Progenitor cell of endocrine pancreas (in vitro differentiated cells): ENCODE measurements at regions not wholly inside any gene's neighbourhood (a gene's known extent, or its start where the extent isn't known, plus 50 kb on each side); places are given as distances from the start of the nearest gene placed in this dataset.
"Not testable (repeated sequence)": the region's sequence is repeated elsewhere in the genome, so short reads cannot be mapped to it uniquely, and the experiment has no call there.

Source experiments
- DNase-seq: peaks from one replicate; pipeline ENCODE4 v3.0.0; 2021; ENCODE audit warnings: low spot score; ENCODE audit not compliant: unreplicated experiment
- H3K27ac Mint-ChIP-seq: 2 replicates; pipeline ENCODE4 v1.8.0; 2021; ENCODE audit warnings: mild to moderate bottlenecking, moderate library complexity, mixed read lengths
- H3K27me3 Mint-ChIP-seq: 2 replicates; pipeline ENCODE4 v1.8.0; 2021; ENCODE audit warnings: mixed read lengths
- H3K36me3 Mint-ChIP-seq: 2 replicates; pipeline ENCODE4 v1.8.0; 2022; ENCODE audit warnings: mixed read lengths; ENCODE audit not compliant: insufficient read depth
- H3K4me1 Mint-ChIP-seq: 2 replicates; pipeline ENCODE4 v1.8.0; 2021; ENCODE audit warnings: low read depth, mixed read lengths
- H3K4me3 Mint-ChIP-seq: 2 replicates; pipeline ENCODE4 v1.8.0; 2021; ENCODE audit warnings: low read depth, mild to moderate bottlenecking, moderate library complexity, mixed read lengths
- H3K9me3 Mint-ChIP-seq: 2 replicates; pipeline ENCODE4 v1.8.0; 2021; ENCODE audit warnings: low read depth, mixed read lengths
- TF ChIP-seq, protein P1 (sequence below): fragments of 200-600 bp; sonication (generic); IDR thresholded peaks from one replicate; pipeline ENCODE4 v1.5.0; 2021; ENCODE audit warnings: antibody characterized with exemption, mild to moderate bottlenecking; ENCODE audit not compliant: unreplicated experiment

DNA sequence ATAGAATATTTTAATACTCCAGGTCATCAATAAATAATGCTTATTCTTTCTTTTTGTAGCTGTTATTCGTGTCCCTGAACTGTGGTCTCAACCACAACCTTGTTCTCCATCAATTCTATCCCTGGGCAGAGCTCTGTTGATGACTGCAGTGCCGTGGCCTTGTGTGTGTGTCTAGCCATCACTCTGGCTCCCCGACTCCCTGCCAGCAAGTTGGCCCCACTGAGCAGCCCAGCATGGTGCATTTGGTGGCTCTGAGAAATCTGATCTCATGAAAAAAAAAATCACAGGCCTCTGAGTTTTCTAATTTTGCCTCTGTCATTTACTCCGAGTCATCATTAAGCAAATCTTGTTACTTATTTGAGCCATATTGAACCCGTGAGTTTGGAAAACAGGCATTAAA, 164.7 kb downstream of the GOLGA6L6 start:
- no peak overlapping the region for H3K27ac Mint-ChIP-seq
- TF ChIP-seq, protein P1, sequence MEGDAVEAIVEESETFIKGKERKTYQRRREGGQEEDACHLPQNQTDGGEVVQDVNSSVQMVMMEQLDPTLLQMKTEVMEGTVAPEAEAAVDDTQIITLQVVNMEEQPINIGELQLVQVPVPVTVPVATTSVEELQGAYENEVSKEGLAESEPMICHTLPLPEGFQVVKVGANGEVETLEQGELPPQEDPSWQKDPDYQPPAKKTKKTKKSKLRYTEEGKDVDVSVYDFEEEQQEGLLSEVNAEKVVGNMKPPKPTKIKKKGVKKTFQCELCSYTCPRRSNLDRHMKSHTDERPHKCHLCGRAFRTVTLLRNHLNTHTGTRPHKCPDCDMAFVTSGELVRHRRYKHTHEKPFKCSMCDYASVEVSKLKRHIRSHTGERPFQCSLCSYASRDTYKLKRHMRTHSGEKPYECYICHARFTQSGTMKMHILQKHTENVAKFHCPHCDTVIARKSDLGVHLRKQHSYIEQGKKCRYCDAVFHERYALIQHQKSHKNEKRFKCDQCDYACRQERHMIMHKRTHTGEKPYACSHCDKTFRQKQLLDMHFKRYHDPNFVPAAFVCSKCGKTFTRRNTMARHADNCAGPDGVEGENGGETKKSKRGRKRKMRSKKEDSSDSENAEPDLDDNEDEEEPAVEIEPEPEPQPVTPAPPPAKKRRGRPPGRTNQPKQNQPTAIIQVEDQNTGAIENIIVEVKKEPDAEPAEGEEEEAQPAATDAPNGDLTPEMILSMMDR, result no peak
- H3K36me3 Mint-ChIP-seq, result no peaks in the 10 kb centered on the region
- DNase-seq, result no peak
- H3K9me3 Mint-ChIP-seq, result peaks cover 3% of the 10 kb centered on the region
- H3K27me3 Mint-ChIP-seq, result no peaks in the 10 kb centered on the region
- no peak overlapping the region for H3K4me3 Mint-ChIP-seq
- no peaks in the 10 kb centered on the region for H3K4me1 Mint-ChIP-seq

DNA sequence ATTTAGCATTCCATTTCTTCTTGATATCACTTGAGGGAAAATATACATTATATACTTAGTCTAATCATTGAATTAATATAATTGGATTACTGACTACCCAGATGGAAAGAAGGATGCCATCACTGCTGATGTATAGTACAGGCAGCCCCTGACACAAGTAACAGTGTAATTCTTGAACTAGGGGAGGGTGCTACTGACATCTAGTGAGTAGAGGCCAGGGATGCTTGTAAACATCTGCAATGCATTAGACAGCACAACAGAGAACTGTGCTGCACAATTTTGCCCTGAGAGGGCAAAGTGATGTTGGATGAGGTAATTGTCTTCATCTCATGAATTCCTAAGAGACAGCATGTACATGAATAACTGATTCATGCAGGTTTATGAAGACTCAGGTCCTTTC, 169.2 kb downstream of the GOLGA6L6 start:
- not testable (repeated sequence) for H3K27me3 Mint-ChIP-seq, H3K4me3 Mint-ChIP-seq, DNase-seq, H3K27ac Mint-ChIP-seq, H3K36me3 Mint-ChIP-seq, H3K4me1 Mint-ChIP-seq, H3K9me3 Mint-ChIP-seq

DNA sequence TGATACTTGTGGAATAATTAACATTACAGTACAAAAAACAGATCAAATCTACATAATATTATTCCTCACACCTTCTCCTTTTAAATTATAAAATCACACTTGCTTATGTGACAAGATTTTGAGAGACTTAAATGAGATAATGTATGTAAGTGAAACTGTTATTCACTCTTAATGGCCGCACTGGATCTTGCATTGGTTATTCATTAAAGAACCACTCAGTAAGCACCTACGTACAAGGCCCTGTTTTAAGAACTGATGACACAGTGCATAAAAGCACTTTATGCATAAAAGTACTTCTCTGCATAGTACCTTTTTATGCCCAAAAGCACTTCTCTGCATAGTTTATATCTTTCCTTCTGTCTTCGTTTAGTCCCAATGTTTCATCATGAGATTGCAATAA, 172.1 kb downstream of the GOLGA6L6 start:
- Mint-ChIP-seq H3K9me3 (no peaks in the 10 kb centered on the region), H3K27me3 (no peaks in the 10 kb centered on the region), H3K36me3 (no peaks in the 10 kb centered on the region), H3K4me1 (no peaks in the 10 kb centered on the region), H3K27ac (no peak overlapping the region), H3K4me3 (no peak overlapping the region)
- DNase-seq, result no peak
- TF ChIP-seq, protein P1, result no peak

DNA sequence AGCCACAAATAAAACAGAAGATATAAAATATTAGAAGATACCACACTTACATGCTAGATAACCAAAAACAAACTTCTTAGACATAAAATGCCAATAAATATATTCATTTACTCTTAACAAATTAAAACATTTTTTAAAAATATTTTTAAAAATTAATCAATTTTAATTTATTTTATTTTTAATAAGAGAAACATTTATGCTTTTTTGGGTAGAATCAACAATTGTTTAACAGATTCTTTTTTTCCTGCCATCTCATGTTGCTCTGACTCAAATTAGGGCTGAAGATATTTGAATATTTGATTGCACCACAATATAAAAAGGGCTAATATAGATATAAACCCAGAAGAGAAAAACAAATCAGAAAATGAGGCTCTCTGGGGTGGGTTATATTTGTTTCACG, 172.6 kb downstream of the GOLGA6L6 start:
- H3K4me1 Mint-ChIP-seq, result no peaks in the 10 kb centered on the region

DNA sequence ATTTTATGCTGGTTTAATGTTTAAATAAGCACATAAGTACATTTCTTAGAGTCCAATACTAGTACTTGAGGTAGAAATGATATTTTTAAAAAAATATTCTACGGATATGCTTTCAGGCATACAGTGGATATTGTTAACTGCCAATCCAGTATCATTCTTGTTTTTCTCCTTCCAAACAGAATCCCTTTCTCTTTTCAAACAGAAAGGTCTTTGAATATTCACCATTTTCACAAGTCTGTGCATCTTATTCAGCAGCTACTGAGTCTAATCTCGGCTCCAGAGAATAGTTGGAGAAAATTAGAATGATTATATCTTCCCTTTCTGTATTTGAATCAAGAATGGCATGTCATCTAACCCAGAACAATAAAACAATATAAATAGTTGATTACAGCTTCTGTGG, 174.5 kb downstream of the GOLGA6L6 start:
- TF ChIP-seq, protein P1, result no peak
- Mint-ChIP-seq H3K27me3 (no peaks in the 10 kb centered on the region), H3K36me3 (no peaks in the 10 kb centered on the region), H3K9me3 (no peaks in the 10 kb centered on the region), H3K4me1 (no peaks in the 10 kb centered on the region), H3K27ac (no peak overlapping the region), H3K4me3 (no peak overlapping the region)
- no peak for DNase-seq

More for the DNA sequence above, 172.6 kb downstream of the GOLGA6L6 start:
- H3K4me3 Mint-ChIP-seq, result no peak overlapping the region
- TF ChIP-seq, protein P1, result no peak
- H3K36me3 Mint-ChIP-seq, result no peaks in the 10 kb centered on the region
- no peak for DNase-seq
- no peak overlapping the region for H3K27ac Mint-ChIP-seq
- H3K9me3 Mint-ChIP-seq, result no peaks in the 10 kb centered on the region
- no peaks in the 10 kb centered on the region for H3K27me3 Mint-ChIP-seq

DNA sequence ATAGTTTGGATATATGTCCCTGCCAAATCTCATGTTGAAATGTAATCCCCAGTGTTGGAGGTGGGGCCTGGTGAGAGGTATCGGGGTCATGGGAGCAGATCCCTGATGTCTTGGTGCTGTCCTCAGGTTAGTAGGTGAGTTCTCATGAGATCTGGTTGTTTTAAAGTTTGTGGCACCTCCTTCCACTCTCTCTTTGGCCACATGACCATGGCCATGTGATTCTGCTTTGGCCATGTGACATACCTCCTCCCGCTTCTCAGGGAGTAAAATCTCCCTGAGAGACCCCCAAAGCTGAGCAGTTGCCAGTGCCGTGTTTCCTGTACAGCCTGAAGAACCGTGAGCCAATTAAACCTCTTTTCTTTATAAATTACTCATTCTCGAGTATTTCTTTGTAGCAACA, 178.0 kb downstream of the GOLGA6L6 start:
- not testable (repeated sequence) for H3K27me3 Mint-ChIP-seq, H3K4me3 Mint-ChIP-seq, H3K36me3 Mint-ChIP-seq, H3K4me1 Mint-ChIP-seq, DNase-seq, H3K27ac Mint-ChIP-seq, H3K9me3 Mint-ChIP-seq

DNA sequence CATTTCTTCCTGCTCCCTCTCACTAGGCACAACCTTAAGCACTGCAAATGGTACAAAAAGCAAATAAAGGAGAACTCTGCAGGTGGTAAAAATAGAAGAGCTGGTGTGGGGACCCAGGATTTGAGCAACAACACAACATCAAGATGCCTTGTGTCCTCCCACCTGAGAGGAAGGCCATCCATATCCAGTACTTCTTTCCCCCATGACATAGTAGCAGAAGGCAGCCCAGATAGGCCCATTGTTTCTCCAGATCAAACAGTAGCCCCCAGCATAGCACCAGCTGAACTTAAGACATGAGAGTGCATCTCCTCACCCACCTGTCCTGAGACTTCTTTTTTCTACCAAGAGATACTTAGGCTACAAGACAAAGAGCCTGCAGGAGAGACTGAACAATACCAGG, 180.5 kb downstream of the GOLGA6L6 start:
- no peaks in the 10 kb centered on the region for H3K4me1 Mint-ChIP-seq
- DNase-seq, result no peak
- peaks cover 3% of the 10 kb centered on the region for H3K36me3 Mint-ChIP-seq
- H3K9me3 Mint-ChIP-seq, result peaks cover 12% of the 10 kb centered on the region
- H3K27me3 Mint-ChIP-seq, result no peaks in the 10 kb centered on the region
- H3K4me3 Mint-ChIP-seq, result no peak overlapping the region
- TF ChIP-seq, protein P1, result no peak
- H3K27ac Mint-ChIP-seq, result no peak overlapping the region
